Right hindlimb (tissue), 1 donor: ENCODE measurements at regions not wholly inside any gene's neighbourhood (a gene's known extent, or its start where the extent isn't known, plus 50 kb on each side); places are given as distances from the start of the nearest gene placed in this dataset.

ENCODE experiments used
- DNase-seq: peaks from one replicate; pipeline ENCODE4 v3.0.0-alpha.2; 2018

DNA sequence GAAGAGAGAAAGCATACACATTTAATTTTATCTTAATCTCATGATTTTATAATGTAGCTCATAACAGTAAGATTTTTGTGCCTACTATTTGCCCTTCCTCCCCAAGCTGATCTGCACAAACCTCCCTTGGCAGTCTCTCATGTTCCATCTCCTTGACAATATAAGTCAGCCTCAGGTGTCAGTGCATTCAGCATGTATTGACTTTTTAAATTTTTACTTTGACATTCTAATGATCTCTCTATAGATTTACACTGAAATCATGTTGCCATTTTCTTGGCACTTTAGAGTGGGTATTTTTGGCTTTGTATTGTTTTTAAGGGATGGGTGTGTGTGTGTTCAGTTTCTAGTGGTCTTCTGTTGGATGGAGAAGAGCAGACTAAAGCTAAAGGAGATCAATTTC is 505.3 kb upstream of the CPEB2 start:
- no peak for DNase-seq

DNA sequence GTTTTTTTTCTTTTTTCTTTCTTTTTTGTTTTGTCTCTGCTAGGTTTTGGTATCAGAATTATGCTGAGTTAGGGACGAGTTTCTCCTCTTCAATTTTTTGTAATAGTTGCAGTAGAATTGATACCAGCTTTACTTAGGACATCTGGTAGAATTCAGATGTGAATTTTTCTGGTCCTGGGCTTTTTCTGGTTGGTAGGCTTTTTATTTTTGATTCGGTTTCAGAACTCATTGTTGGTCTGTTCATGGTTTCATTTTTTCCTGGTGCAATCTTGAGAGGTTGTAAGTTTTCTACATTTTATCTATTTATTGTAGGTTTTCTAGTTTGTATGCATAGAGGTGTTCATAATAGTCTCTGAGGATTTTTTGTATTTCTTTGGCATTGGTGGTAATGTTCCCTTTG is 498.1 kb upstream of the CPEB2 start:
- DNase-seq, result no peak

DNA sequence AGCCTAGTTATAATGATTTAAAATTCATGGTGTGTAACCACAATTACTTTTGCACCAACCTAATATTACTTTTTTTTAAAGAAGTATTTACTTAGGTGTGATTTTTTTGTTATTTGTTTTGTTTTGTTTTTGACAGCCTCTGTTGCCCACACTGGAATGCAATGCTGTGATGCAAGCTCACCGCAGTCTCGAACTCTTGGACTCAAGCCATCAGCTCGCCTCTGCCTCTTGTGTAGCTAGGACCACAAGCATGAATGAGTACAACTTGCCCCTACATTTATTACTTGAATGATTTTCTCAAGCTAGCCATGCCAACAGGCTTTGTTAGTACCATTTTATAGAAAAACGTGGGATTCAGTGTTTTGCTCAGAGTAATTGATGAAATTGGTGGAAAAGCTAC is 488.8 kb upstream of the CPEB2 start:
- DNase-seq, result no peak

DNA sequence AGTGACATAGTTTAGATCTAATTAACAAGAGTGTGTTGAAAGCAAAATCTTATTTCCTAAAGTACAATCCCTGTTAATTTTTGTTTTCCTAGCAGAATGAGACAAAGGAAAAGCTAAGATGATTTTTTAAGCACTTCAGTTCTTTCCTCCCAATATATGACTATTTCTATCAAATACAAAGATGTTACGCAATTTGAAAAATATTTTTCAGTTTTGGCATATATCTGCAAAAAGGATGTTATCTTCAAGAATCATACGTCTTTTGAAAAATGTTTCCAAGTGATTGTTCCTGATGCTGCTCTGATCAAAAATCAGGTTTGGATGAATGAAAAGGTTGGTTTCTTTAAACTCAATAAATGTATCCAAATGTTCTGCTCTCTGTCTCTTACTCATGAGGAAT is 486.7 kb upstream of the CPEB2 start:
- no peak for DNase-seq

DNA sequence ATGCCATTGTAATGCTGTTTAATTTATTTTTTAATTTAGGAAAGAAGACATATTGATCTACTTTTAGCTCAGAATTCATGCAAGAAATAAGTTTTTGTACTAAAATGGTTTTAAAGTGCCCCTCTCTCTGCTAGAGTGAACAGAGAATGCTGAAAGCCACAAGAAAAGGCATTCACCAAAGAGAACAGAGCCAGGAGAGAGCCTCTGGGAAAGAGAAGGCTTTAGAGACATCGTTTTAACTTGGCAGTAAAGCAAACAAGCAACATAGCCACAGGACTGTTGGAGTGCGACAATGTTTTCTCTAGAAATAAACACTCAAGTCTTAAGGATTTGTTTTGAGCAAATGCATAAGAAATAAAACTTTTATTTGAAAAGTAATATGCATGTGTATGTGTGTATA is 484.1 kb upstream of the CPEB2 start:
- no peak for DNase-seq

DNA sequence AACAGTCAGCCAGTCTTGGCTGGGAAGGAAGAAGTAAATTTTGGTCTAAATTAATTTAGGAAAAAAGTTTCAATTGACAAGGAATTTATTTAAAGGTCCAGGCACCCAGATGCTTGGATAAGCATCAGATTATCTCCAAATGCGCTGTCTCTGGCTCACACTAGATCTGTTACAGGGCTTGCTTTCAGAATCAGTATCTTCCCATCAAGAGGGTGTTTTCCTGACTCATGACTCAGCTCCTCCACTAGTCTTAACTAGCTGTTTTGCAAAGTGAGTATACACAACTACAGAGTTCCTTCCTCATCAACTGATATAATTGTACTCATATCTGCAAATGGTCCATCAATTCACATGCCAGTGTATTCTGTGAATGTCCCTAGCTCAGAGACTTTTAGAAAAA is 482.1 kb upstream of the CPEB2 start:
- no peak for DNase-seq

DNA sequence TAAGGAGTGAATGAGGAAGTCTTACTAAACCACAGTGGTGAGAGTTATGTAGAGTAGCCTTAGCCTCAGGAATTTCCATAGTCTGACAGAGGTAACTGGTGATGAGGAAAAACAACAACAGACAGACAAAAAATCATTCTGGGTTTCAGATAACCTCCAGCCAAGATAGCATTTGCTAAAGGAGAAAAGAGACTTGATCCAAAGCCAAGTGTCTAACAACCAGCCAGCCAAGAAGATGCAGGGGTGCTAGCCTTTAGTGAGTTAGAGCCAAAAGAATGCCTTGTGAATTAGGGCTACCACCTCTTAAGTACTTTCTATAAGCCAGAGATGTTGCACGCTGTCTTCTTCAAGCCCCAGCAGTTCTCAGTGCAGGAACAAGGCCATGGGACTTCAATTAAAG is 478.0 kb upstream of the CPEB2 start:
- DNase-seq, result no peak

DNA sequence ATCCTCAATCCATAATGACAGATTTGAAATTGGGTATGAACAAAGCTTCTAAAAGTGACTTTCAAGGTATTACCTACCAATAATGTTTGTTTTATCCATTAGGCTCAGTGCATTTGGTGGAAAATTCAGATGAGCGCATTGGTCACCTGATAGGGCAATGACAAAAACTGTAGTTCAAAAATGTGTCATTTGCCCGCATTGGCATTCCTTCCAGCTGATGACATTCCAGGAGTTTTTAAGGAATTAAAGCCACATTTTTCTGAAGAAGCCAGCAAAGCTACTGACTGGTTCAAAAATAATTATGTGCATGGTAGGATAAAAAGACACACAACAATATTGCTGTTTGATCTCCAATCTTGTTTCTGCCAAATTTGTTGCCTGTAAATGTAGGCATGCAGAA is 473.4 kb upstream of the CPEB2 start:
- no peak for DNase-seq

DNA sequence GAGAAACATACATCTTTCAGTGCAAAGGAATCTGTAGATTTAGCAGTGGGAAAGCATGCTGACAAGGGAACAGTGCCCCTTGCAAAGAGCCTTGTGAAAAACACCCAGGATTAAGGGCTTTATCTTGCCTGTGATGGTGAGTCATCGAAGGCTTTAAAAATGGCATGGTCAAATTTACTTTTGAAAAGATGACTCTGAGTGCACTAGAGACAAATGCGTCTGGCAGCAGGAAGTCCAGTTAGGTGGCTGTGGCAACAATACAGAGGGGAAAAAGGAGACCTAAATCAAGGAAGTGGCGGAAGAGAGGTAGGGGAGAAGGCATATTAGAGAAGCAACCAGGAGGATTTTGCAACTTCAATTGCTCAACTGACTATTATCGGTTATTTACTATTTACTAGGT is 472.6 kb upstream of the CPEB2 start:
- DNase-seq, result no peak

DNA sequence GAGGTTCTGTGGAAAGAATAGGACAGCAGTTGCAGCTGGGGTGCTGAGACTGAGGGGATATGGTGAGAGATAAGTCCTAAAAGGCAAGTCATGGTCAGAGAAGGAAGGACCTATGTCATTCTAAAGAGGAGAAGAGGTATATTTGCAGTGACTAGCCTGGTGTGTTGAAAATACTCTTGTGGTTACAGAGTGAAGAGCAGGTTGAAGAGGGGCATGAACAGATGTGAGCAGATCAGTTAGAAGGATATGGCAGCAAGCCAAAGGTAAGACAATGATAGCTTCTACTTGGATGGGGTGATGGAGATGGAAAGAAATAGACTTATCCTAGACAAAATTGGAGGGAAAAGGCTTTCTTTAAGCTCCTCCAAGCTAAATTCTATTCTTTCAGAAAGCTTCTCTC is 469.8 kb upstream of the CPEB2 start:
- no peak for DNase-seq

DNA sequence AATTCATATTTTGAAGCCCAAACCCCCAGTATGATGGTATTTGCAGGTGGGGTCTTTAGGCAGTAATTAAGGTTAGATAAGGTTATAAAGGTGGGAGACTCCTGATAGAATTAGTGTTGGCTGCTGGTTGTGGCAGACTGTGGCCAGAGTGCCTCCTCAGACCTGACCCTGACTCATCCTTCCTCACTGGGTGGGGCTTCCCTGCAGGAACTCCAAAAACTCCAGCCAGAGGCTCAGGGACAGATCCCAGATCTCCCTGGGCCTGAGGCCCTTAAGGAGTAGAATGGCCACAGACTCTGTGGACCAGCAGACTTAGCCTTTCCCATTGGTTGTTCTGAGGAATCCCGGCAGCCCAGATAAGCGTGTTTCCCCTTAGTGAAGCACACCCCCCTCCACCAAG is 463.0 kb upstream of the CPEB2 start:
- no peak for DNase-seq

DNA sequence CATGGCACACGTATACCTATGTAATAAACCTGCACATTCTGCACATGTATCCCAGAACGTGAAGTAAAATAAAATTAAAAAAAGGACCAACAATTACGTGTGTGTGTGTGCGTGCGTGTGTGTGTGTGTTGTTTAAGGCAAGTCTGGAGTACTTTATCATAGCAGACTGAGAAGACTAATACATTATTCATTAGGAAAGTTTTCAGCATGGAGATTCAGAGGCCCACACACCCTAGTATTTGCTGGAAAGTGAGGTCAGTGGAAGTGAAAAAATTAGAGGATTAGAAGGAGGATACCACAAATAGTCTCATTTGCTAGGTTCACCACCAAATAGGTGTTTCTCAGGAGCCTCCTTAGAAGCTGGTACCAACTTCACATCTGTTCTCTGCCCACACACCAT is 457.1 kb upstream of the CPEB2 start:
- no peak for DNase-seq

DNA sequence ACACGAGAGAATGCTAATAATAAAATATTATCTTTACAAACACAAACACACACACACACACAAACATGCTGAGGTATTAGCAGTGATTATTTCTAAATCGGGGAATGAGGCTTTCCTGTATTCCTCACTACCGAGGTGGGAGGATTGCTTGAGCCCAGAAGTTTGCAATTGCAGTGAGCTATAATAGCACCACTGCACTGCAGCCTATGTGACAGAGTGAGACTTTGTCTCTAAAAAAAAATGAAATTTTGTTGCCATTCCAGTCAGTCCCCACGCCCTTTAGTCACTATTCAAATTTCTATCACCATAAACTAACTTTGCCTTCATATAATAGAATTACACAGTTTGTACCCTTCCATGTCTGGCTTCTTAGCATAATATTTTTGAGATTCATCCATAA is 456.5 kb upstream of the CPEB2 start:
- no peak for DNase-seq

DNA sequence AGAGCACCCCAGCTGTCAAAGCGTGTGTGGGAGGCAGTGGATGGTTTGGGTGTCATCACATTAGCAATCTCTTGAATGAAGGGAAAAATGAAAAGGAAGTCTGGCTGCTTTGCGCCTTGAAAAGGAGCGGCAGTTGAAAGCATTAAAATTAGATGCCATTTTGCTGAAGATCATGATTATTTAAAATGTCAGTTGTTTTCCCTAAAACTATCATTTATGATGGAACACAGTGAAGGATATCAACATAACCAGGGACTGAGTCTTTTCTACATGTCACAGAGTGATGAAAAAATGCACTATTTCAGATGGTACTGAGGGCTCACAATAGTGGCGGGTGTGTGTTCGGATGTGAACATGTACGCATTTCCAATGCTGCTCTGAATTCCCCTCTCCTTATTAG is 450.2 kb upstream of the CPEB2 start:
- DNase-seq, result no peak

DNA sequence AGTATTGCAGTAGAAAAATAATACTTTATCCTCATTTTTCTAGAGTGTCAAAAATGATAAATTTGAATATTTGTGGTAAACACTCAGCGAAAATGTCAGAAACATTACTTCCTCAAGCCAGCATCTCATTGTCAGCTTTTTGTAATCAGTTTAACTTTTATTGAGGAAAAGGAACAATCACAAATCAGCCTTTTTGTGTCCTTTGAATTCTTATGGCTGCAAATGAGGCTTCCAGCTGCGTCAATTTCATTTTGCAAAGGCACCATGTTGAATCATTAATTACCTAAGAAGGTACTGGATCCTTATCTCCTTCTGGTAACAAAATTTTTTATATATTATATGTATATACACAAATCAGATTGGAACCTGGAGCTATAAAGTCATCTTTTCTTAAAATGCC is 442.6 kb upstream of the CPEB2 start:
- no peak for DNase-seq

DNA sequence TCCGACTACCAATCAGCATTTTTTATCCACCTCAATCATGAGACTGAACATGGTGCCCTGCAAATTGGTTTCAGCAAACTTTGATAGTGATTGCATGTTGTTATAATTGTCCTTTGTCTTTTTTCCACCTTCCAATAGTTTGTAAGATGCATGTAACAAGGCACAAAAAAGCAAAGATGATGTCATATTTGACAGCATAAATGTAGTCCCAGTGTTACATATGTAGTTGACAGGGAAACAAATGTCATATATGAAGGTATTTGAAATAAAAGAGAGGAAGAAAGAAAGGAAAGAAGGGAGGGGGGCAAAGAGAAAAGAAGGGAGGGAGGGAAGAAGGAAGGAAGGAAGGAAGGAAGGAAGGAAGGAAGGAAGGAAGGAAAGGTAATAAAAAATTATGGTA is 441.7 kb upstream of the CPEB2 start:
- DNase-seq, result no peak

DNA sequence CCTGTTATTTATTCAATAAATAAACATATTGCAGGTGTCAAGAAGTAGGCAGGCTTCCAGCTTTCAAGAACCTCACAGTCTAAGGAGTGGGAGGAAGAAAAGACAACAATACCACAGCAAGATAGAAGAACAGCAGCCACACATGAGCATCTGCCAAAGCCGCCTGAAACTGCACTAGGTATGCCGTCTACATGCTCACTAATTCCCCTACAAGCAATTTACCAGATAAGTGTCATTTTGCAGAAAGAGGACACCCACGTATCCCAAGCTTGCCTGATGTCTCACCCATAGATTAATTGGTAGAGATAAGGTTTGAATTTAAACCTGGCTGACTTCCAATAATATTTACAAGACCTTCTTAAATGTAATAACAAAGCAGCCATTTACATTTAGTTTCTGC is 439.4 kb upstream of the CPEB2 start:
- no peak for DNase-seq

DNA sequence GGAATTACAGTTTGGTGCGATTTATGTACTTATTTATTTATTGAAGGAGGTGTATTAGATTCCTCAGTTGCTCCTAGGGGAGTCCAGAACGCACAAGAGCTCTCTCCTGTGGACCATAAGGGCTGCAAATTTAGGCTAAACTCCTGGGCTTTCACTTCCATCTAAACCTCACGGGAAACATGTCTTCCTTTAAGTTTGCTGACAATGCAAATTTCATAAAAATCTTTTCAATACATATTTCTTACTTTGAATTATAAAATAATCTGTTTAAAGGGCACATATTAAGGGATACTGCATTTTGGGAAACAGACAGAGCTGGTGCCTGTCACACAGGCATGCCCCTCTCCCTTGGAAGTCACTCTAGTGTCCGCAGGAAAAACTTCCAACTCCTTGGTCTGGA is 438.0 kb upstream of the CPEB2 start:
- DNase-seq, result no peak

DNA sequence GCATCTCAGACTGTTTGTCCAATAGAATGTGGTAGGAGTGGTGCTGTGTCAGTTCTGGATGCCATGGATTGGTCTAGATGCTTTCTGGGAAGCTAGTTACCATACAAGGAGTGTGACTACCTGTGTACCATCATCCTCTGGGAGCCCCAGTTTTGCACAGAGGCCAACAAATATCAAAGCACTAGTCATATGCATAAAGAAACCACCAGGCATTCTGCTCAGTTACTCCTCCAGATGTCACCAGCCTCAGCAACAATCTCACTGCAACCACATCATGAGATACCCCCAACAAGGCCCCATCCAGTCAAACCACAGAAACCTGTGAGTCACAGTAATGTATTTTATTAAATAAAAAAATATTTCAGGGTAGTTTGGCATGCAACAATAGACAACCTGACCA is 435.8 kb upstream of the CPEB2 start:
- DNase-seq, result no peak

DNA sequence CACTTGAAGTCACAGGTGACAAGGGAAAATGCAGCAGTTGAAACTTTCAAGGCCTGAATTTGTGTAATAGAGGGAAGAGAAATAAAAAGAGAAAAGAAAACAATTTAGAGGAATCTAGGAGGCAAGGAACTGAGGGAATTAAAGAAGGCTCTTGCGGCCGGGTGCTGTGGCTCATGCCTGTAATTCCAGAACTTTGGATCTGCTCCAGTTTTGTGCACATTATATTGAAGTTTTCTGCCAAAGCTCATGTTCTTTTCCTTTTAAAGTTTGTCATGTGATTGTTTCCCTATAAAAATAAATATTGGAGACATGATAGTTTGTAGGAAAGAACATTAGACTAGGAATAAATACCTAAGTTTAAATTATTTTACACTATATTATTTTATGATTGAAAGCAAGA is 433.9 kb upstream of the CPEB2 start:
- DNase-seq, result no peak

DNA sequence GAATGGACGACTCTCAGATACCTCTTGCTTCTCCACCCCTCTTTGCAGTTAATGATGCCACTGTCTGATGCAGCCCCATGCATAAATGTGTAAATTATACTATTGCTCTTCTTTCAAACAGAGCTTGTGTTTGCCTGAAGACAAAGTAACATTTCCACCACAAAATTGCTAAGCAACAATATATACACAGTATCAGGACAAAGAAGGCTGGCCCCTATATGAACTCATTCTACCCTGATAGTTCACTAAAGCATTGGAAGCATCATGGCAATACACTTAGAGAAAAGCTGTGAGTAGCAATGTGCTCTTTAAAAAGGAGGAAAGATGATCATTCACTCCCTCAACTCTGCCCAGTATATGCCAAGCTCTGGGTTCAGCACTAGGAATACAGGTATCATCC is 427.0 kb upstream of the CPEB2 start:
- DNase-seq, result no peak

DNA sequence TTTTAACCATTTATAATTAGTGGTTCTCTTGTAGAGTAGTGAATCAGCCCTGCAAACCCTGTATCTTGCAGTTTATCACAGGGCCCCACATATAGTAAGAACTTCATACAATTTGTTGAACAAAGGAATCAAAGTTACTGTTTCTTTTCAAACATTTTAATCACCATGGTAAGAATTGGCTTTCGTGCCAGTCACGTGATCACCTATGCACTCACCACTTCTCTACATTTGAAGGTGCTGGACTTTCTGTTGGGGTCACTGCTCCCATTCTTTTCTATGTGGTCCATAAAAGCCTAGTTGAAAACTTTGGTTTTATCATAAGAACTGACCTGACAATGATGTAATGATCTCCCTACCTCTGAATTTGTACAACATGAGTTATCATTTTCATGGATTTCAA is 426.4 kb upstream of the CPEB2 start:
- DNase-seq, result no peak

DNA sequence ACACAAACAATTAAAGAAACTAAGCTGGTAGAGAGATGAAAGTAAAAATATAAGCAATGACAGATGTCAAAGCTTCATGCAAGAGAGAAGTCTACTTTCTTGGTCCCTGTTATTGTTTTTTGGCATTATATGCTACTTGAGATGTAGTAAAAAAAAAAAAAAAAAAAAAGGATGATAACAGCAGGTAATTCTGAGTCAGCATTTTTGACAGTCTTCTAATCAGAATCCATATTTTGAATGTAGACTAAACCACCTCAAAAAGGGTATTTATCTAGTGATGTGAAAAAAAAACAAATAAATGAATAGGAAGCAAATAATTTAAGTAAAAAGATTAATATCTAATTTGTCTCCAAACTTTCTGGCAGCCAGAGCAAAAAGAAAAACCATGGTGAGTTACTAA is 422.2 kb upstream of the CPEB2 start:
- DNase-seq, result no peak

DNA sequence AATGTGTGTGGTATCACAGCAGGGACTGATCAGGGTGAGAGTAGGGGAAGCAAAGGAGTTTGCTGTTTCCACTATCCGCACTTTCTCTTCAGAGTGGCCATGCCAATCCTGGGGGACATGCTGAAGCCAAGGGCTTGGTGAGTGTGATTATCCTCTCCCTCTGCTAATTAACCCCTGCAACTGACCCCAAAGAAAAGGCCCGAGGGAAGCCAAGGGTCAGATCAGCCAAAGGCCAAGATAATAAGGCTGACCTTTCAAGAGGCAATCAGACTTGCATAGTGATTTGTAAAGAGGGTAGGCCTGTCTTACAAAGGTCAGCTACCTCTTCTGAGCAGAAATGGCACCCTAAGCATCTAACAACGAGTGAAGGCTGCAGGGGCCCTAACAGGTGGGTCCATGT is 420.5 kb upstream of the CPEB2 start:
- DNase-seq, result no peak

DNA sequence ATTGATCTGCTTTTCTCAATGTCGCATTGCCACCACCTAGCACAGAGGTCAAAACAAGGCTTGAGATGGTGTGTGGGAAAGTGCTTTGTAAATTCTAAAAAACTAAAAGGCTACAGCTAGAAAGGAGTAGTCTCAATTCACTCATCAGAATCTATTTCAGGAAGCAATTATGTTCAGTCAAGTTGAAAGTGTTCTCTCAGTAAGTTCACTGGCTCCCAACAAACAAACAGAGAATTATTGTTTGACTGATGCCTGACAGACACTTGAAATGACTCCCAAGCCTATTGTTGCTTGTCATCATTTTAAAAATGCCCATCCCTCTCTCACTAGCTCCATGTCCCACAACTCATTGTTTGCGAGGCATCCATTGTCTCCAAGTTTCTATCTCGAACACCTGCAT is 419.6 kb upstream of the CPEB2 start:
- no peak for DNase-seq

DNA sequence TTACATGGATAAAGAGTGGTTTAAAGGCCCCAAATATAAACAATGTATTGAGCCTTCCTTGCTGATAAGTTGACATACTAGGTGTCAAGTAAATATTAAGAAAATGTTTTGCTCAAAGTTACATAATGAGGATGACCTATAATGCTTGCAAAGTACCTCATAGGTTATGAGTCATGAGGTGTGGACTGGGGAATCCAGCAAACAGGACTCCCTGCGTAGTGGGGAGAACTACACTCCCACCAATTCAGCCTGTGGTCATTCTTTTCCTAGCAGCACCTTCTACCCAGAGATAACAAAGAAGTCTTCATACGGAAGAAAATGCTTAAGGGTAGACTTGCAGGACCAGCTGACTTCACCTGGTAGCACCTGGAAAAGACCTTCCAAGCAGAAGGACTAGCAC is 418.9 kb upstream of the CPEB2 start:
- no peak for DNase-seq

DNA sequence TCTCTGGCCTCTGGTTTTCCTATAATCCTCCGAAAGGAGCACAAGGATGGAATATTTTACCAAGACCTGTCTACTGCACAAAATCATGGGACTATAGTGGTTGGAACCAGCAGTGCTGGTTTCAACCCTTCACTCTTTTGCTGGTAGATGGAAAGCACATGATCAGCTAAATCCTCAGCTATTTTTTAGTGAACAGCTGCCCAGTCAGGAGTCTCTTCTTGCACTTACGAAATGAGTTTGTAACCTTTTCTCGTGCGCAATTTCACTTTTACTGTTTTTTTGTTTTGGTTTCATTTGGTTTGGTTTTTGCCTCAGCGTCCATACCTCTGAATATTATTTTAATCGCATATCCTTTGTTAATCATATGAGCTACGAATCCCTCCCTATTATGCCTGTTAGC is 418.5 kb upstream of the CPEB2 start:
- no peak for DNase-seq
